GM10266 (cell line): ENCODE measurements at regions not wholly inside any gene's neighbourhood (a gene's known extent, or its start where the extent isn't known, plus 50 kb on each side); places are given as distances from the start of the nearest gene placed in this dataset.

Experiments
- DNase-seq: peaks from one replicate; pipeline ENCODE4 v3.0.0; 2012; ENCODE audit errors: extremely low spot score
- TF ChIP-seq, protein P1 (sequence below): IDR thresholded peaks from 2 replicates; pipeline ENCODE4 v1.5.1; 2012; ENCODE audit warnings: mild to moderate bottlenecking, low read depth; ENCODE audit not compliant: control insufficient read depth, insufficient read depth; ENCODE audit errors: missing control alignments

GRCh38 chr13:44273216-44273615 is 100.4 kb upstream of the SERP2 start:
- TF ChIP-seq, protein P1, sequence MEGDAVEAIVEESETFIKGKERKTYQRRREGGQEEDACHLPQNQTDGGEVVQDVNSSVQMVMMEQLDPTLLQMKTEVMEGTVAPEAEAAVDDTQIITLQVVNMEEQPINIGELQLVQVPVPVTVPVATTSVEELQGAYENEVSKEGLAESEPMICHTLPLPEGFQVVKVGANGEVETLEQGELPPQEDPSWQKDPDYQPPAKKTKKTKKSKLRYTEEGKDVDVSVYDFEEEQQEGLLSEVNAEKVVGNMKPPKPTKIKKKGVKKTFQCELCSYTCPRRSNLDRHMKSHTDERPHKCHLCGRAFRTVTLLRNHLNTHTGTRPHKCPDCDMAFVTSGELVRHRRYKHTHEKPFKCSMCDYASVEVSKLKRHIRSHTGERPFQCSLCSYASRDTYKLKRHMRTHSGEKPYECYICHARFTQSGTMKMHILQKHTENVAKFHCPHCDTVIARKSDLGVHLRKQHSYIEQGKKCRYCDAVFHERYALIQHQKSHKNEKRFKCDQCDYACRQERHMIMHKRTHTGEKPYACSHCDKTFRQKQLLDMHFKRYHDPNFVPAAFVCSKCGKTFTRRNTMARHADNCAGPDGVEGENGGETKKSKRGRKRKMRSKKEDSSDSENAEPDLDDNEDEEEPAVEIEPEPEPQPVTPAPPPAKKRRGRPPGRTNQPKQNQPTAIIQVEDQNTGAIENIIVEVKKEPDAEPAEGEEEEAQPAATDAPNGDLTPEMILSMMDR, result no peak
- no peak for DNase-seq

DNA sequence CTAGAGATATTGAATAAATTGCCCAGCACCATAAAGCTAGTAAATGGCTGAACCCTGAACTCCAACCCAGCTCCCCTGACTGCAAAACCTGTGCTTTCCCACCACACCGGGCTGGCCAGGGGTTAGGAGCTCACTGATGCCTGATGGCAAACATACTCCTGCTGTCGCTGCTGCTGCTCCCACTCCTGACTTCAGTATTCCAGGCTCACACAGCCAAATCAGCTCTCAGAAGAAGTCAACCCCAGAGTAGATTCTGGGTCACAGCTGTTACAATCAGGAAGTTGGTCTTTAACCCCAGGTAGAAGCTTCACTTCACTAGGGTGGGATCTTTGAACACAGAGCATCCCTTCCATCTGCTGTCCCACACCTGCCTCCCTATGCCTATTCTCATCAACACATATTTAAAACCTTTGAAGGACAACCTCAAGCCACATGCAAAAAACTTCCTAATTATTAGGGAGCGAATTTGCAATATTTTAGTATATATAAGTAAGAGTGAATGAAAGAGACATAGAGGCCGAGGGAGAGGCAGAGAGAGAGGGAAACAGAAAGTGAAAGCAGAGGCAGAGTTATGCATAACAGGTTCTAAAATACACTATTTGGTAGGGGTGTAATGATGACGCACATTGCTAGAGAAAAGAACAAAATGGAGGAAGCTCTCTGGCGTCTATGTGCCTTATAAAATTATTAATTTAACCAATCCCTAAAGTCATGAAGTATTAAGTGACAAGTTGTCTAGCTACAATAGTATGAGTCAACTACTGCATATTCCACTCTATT is 99.4 kb upstream of the SERP2 start:
- DNase-seq, result peak; percentile 56
- TF ChIP-seq, protein P1, result no peak

DNA sequence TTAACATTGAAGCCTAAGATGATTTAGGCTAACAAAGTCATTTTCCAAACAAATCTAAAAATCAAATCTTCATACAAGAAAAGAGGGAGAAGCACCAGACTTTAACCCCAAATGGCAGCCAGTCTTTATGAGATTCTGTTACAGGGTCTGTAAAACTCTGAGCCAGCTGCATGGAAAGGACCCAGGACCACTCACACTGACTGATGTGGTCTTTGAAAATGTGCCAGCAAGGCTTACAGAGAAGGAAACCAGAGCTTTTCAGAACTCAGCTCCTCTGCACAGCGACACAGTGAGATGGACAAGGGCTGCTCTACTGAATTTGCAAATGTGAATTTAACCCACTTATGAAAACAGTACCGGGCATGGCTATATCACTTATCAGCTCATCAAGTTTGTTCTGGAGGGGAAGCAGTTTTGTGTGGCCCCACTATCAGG is 98.8 kb upstream of the SERP2 start:
- TF ChIP-seq, protein P1, result no peak
- DNase-seq, result no peak

DNA sequence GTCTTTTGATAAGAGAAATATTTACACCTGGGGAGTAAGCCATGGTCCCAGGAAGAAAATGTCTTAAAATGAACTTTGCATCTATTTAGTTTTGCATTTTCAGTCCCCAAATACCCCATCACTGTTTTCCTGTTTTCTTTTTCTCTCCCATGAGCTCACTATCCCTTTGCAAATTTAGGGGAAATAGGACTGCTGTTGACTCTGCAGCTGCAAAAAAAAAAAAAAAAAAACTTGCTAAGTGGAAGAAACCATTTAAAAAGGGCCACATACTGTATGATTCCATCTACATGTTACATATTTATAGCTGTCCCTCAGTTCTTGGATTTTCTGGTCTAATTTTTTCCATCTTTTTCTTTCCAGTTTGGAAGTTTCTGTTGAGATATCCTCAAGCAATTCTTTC is 98.2 kb upstream of the SERP2 start:
- DNase-seq, result no peak
- TF ChIP-seq, protein P1, result no peak

DNA sequence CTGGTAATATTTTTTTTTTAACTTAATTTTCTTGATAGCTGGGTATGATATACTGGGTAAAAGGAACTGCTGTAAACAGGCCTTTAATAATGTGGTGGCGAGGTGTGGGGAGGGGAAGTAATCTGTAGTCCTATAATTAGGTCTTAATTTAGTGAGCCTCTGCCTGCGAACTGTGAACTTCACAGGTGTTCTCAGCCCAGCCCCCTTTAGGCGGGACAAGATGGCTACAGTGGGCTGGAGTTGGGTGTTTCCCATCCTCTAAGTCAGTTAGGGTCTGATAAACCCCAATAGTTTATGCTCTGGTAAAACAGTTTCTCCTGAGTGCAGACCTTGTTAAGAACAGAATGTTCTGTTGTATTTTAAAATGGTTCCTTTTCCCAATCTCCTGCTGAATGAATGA is 97.6 kb upstream of the SERP2 start:
- TF ChIP-seq, protein P1, result no peak
- DNase-seq, result no peak

DNA sequence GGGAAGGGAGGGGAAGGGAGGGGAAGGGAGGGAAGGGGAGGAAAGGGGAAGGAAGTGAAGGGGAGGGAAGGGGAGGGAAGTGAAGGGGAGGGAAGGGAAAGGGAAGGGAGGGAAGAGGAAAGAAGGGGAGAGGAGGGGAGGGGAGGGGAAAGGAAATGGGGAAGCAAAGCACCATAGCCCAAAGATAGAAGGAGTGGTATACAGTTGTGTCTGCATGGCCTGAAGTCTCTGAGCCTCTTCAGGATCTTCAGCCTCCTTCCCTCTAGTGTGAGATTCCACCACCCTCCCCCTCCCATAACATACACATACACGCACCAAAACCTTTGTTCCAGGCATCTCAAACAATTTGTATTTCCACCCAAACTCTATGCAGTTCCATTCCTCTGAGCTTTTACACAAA is 96.2 kb upstream of the SERP2 start:
- TF ChIP-seq, protein P1, result no peak
- DNase-seq, result no peak

DNA sequence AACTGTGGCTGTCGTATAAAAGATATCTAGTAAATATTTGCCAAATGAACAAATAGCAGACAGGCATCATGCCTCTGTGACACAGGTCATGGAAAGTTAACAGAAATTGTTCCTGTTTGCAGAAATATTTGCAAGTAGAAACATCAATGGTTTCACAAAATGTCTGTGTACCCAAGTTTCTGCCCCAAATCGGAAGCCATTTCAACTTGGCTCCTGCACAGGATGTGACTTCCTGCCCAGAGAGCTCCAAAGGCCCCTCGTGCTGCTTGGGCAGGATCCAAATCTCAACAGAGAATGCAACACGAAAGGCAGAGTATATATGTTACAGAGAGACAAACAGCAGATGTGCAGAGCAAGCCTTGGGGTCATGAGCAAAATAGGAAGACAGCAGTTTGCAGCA is 95.5 kb upstream of the SERP2 start:
- TF ChIP-seq, protein P1, result no peak
- no peak for DNase-seq
